ENCODE measurements at regions not wholly inside any gene's neighbourhood (a gene's known extent, or its start where the extent isn't known, plus 50 kb on each side); places are given as distances from the start of the nearest gene placed in this dataset.

- no peak for DNase-seq (ENCODE audit: low read depth)
Measured at GRCh38 chr2:16257322-16258028, 317.1 kb downstream of the MYCN start.

- no peak for DNase-seq (ENCODE audit: low read depth)
Measured at GRCh38 chr2:16256601-16257321, 316.4 kb downstream of the MYCN start.

GRCh38 chr2:16255120-16255519 is 314.8 kb downstream of the MYCN start:
- no peak for DNase-seq (ENCODE audit: low read depth)

- DNase-seq (ENCODE audit: low read depth): no peak
Measured at GRCh38 chr2:16254356-16254965, 314.1 kb downstream of the MYCN start.

GRCh38 chr2:16253291-16253690 is 312.9 kb downstream of the MYCN start:
- no peak for DNase-seq (ENCODE audit: low read depth)

GRCh38 chr2:16252891-16253290 is 312.5 kb downstream of the MYCN start:
- DNase-seq (ENCODE audit: low read depth): no peak

GRCh38 chr2:16252251-16252650 is 311.9 kb downstream of the MYCN start:
- DNase-seq (ENCODE audit: low read depth): no peak

- no peak for DNase-seq (ENCODE audit: low read depth)
Measured at GRCh38 chr2:16251511-16252225, 311.3 kb downstream of the MYCN start.

GRCh38 chr2:16250886-16251285 is 310.5 kb downstream of the MYCN start:
- DNase-seq (ENCODE audit: low read depth): no peak

- DNase-seq (ENCODE audit: low read depth): no peak
Measured at GRCh38 chr2:16250466-16250865, 310.1 kb downstream of the MYCN start.

- no peak for DNase-seq (ENCODE audit: low read depth)
Measured at GRCh38 chr2:16250056-16250425, 309.7 kb downstream of the MYCN start.

- no peak for DNase-seq (ENCODE audit: low read depth)
Measured at GRCh38 chr2:16249246-16250055, 309.1 kb downstream of the MYCN start.

GRCh38 chr2:16248571-16249105 is 308.3 kb downstream of the MYCN start:
- DNase-seq (ENCODE audit: low read depth): no peak

- DNase-seq (ENCODE audit: low read depth): no peak
Measured at GRCh38 chr2:16247326-16248122, 307.2 kb downstream of the MYCN start.

- DNase-seq (ENCODE audit: low read depth): no peak
Measured at GRCh38 chr2:16246911-16247310, 306.6 kb downstream of the MYCN start.

- no peak for DNase-seq (ENCODE audit: low read depth)
Measured at GRCh38 chr2:16246281-16246850, 306.0 kb downstream of the MYCN start.

- DNase-seq (ENCODE audit: low read depth): no peak
Measured at GRCh38 chr2:16245481-16246054, 305.2 kb downstream of the MYCN start.

- no peak for DNase-seq (ENCODE audit: low read depth)
Measured at GRCh38 chr2:16244966-16245320, 304.6 kb downstream of the MYCN start.

- no peak for DNase-seq (ENCODE audit: low read depth)
Measured at GRCh38 chr2:16244153-16244965, 304.0 kb downstream of the MYCN start.

All from stimulated activated CD8-positive, alpha-beta memory T cell treated with anti-CD3 and anti-CD28 coated beads, Interleukin-15, amount 100 ng/mL, for 1 hour (primary cell).